ENCODE measurements at regions not wholly inside any gene's neighbourhood (a gene's known extent, or its start where the extent isn't known, plus 50 kb on each side); places are given as distances from the start of the nearest gene placed in this dataset.

DNA sequence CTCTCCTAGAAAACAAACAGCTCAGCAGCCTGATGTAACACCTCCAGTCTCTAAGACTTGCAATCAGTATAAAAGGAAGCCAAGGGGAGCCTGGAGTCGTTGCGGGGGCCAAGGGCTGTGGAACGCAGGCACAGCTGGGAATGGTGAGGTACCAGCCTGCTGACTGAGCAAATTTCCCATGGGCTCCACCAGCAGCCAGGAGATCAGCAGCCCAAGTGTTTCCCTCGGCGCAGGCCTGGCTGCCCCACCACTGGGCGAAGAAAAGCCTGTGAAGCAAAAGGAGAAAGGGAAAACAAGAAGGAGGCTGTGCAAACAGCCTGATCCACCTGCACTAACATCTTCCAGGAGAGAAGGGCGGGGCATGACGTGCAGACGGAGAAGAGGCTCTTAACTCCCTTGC is 155.3 kb downstream of the SHQ1 start:
- TF ChIP-seq, protein P1, sequence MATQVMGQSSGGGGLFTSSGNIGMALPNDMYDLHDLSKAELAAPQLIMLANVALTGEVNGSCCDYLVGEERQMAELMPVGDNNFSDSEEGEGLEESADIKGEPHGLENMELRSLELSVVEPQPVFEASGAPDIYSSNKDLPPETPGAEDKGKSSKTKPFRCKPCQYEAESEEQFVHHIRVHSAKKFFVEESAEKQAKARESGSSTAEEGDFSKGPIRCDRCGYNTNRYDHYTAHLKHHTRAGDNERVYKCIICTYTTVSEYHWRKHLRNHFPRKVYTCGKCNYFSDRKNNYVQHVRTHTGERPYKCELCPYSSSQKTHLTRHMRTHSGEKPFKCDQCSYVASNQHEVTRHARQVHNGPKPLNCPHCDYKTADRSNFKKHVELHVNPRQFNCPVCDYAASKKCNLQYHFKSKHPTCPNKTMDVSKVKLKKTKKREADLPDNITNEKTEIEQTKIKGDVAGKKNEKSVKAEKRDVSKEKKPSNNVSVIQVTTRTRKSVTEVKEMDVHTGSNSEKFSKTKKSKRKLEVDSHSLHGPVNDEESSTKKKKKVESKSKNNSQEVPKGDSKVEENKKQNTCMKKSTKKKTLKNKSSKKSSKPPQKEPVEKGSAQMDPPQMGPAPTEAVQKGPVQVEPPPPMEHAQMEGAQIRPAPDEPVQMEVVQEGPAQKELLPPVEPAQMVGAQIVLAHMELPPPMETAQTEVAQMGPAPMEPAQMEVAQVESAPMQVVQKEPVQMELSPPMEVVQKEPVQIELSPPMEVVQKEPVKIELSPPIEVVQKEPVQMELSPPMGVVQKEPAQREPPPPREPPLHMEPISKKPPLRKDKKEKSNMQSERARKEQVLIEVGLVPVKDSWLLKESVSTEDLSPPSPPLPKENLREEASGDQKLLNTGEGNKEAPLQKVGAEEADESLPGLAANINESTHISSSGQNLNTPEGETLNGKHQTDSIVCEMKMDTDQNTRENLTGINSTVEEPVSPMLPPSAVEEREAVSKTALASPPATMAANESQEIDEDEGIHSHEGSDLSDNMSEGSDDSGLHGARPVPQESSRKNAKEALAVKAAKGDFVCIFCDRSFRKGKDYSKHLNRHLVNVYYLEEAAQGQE (IDR thresholded peaks at IDR 0.05; ENCODE audit: insufficient read depth in 1 of 2, low read depth in 2 of 2, low read length in 1 of 2): no peak
- TF ChIP-seq, protein P2, sequence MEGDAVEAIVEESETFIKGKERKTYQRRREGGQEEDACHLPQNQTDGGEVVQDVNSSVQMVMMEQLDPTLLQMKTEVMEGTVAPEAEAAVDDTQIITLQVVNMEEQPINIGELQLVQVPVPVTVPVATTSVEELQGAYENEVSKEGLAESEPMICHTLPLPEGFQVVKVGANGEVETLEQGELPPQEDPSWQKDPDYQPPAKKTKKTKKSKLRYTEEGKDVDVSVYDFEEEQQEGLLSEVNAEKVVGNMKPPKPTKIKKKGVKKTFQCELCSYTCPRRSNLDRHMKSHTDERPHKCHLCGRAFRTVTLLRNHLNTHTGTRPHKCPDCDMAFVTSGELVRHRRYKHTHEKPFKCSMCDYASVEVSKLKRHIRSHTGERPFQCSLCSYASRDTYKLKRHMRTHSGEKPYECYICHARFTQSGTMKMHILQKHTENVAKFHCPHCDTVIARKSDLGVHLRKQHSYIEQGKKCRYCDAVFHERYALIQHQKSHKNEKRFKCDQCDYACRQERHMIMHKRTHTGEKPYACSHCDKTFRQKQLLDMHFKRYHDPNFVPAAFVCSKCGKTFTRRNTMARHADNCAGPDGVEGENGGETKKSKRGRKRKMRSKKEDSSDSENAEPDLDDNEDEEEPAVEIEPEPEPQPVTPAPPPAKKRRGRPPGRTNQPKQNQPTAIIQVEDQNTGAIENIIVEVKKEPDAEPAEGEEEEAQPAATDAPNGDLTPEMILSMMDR (IDR thresholded peaks at IDR 0.05): no peak
- TF ChIP-seq SIN3A (IDR thresholded peaks at IDR 0.05; ENCODE audit: borderline replicate concordance, insufficient read depth, low read depth, low read length): no peak
- TF ChIP-seq POLR2AphosphoS5 (IDR thresholded peaks at IDR 0.05; ENCODE audit: low read depth, low read length): no peak
- TF ChIP-seq TCF7L2 (IDR thresholded peaks at IDR 0.05; ENCODE audit: low read depth, low read length): no peak
